GM12872 (cell line): ENCODE measurements at regions not wholly inside any gene's neighbourhood (a gene's known extent, or its start where the extent isn't known, plus 50 kb on each side); places are given as distances from the start of the nearest gene placed in this dataset.

Source experiments
- CTCF ChIP-seq: IDR thresholded peaks from 3 replicates; pipeline ENCODE4 v1.5.1; 2011; ENCODE audit warnings: low read depth, mild to moderate bottlenecking, low read length, moderate library complexity; ENCODE audit not compliant: insufficient read depth

- no peak for TF ChIP-seq CTCF
Observed at GRCh38 chr2:9109871-9110270, 96.7 kb upstream of the ASAP2 start.

GRCh38 chr2:9108210-9108967 is 98.2 kb upstream of the ASAP2 start:
- no peak for TF ChIP-seq CTCF

- no peak for TF ChIP-seq CTCF
Observed at GRCh38 chr2:9107168-9108025, 99.2 kb upstream of the ASAP2 start.

GRCh38 chr2:9106338-9107167 is 100.1 kb upstream of the ASAP2 start:
- no peak for TF ChIP-seq CTCF

GRCh38 chr2:9105601-9106337 is 100.8 kb upstream of the ASAP2 start:
- no peak for TF ChIP-seq CTCF

GRCh38 chr2:9103663-9104277 is 100.3 kb upstream of the MBOAT2 start:
- no peak for TF ChIP-seq CTCF
